Stimulated activated CD4-positive, alpha-beta T cell treated with anti-CD3 and anti-CD28 coated beads, Interleukin-1b, Interleukin-23, amount 100 ng/mL, for 24 hours (primary cell): ENCODE measurements at regions not wholly inside any gene's neighbourhood (a gene's known extent, or its start where the extent isn't known, plus 50 kb on each side); places are given as distances from the start of the nearest gene placed in this dataset.

Source experiments
- DNase-seq, 4 experiments: peaks; one replicate each; pipeline ENCODE4 v3.0.0-alpha.2; 2020; ENCODE audit warnings: low read depth in 4 of 4, low spot score in 1 of 4

- DNase-seq, result no peak
These were observed 339.9 kb upstream of the CDIN1 start for GRCh38 chr15:36239509-36239908.

- no peak for DNase-seq
These were observed 328.0 kb upstream of the CDIN1 start for GRCh38 chr15:36251450-36251849.

GRCh38 chr15:36252146-36252711 is 327.2 kb upstream of the CDIN1 start:
- no peak for DNase-seq

GRCh38 chr15:36254426-36254825 is 325.0 kb upstream of the CDIN1 start:
- no peak for DNase-seq

- no peak for DNase-seq
These were observed 323.0 kb upstream of the CDIN1 start for GRCh38 chr15:36256404-36256807.

- DNase-seq, result no peak
These were observed 315.8 kb upstream of the CDIN1 start for GRCh38 chr15:36263666-36264065.

- no peak for DNase-seq
These were observed 314.0 kb upstream of the CDIN1 start for GRCh38 chr15:36265422-36265821.

GRCh38 chr15:36271048-36271447 is 308.4 kb upstream of the CDIN1 start:
- no peak for DNase-seq

- DNase-seq, result no peak
These were observed 303.8 kb upstream of the CDIN1 start for GRCh38 chr15:36275656-36276055.

- DNase-seq, result no peak
These were observed 301.2 kb upstream of the CDIN1 start for GRCh38 chr15:36278219-36278618.

- DNase-seq, result no peak
These were observed 296.6 kb upstream of the CDIN1 start for GRCh38 chr15:36282821-36283220.

- no peak for DNase-seq
These were observed 294.5 kb upstream of the CDIN1 start for GRCh38 chr15:36284911-36285310.

- no peak for DNase-seq
These were observed 287.9 kb upstream of the CDIN1 start for GRCh38 chr15:36291501-36291900.

- DNase-seq, result no peak
These were observed 285.1 kb upstream of the CDIN1 start for GRCh38 chr15:36294359-36294758.

- DNase-seq, result no peak
These were observed 277.5 kb upstream of the CDIN1 start for GRCh38 chr15:36301947-36302346.

GRCh38 chr15:36313021-36313420 is 266.4 kb upstream of the CDIN1 start:
- no peak for DNase-seq

GRCh38 chr15:36313736-36314280 is 265.6 kb upstream of the CDIN1 start:
- no peak for DNase-seq

GRCh38 chr15:36315649-36316048 is 263.8 kb upstream of the CDIN1 start:
- DNase-seq, result no peak

- no peak for DNase-seq
These were observed 255.8 kb upstream of the CDIN1 start for GRCh38 chr15:36323615-36324014.

- DNase-seq, result no peak
These were observed 254.2 kb upstream of the CDIN1 start for GRCh38 chr15:36325206-36325605.

GRCh38 chr15:36329592-36329991 is 249.8 kb upstream of the CDIN1 start:
- no peak for DNase-seq

- DNase-seq, result no peak
These were observed 248.8 kb upstream of the CDIN1 start for GRCh38 chr15:36330598-36330997.

- no peak for DNase-seq
These were observed 247.7 kb upstream of the CDIN1 start for GRCh38 chr15:36331531-36332275.
